CD4-positive, alpha-beta T cell treated with Interleukin-6 at 100 ng/mL for 8 hours (primary cell): ENCODE measurements at regions not wholly inside any gene's neighbourhood (a gene's known extent, or its start where the extent isn't known, plus 50 kb on each side); places are given as distances from the start of the nearest gene placed in this dataset.
"Not testable (repeated sequence)": the region's sequence is repeated elsewhere in the genome, so short reads cannot be mapped to it uniquely, and the experiment has no call there.

Experiments
- DNase-seq: peaks from one replicate; pipeline ENCODE4 v3.0.0-alpha.2; 2020; ENCODE audit warnings: mixed read lengths, low spot score

DNA sequence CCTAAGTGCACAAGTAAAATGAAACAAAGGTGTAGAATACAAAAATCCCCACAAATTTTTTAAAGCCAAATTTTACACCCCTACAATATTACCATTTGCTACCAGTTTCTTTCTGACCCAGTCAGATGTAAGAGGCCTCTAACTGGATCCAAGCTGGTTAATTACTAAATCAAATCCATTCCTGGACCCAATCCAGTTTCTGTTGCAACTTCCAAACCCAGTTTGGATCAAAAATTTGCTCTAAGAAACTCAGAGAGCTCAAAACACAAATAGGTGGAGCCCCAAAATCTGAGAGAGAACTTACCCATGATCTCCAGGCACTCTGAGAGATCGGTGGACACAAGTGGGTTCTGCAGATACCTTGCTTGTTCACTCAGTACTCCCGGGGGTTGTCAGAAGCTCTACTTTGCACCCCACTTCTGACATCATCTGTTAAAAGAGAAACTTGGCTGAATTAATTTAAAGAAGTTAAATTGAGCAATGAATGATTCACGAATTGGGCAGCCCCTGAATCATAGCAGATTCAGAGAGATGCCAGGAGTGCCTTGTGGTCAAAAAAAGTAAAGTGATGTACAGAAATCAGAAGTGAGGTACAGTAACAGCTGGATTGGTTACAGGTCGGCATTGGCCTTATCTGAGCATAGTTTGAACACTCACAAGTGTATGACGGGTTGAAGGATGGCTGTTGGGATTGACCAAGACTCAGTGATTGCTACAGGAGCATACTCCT, 448.0 kb downstream of the KCNT2 start:
- DNase-seq = no peak

DNA sequence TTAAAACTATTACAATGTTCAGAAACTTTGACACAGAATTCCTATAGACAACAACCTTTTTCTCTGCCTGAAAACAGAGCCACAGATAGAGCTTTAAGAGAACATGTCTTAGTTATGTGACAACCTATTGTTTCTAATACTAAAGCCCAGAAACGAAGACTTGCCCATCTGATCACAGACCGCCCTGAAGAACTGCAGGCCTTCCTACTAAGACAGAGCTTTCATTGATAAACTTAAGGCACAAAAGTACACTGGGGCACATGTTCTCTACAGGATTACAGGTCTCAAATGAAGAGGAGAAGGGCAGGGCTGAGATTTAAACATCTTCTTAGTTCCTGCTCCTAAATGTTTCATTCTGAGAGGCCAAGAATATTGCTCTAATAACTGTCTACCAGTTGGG, 452.7 kb downstream of the KCNT2 start:
- DNase-seq = no peak

DNA sequence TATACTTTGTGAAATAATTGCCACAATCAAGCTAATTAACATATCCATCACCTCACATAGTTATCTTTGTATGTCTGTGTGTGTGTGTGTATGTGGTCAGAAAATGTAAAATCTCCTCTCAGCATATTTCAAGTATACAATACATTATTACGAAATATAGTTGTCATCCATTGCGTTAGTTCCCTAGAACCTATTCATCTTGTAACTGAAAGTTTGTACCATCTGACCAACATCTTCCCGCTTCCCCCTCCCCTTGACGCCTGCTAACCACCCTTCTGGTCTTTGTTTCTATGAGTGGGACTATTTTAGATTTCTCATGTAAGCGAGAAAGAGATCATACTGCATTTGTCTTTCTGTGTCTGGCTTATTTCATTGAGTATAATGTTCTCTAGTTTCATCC, 455.3 kb downstream of the KCNT2 start:
- no peak for DNase-seq

DNA sequence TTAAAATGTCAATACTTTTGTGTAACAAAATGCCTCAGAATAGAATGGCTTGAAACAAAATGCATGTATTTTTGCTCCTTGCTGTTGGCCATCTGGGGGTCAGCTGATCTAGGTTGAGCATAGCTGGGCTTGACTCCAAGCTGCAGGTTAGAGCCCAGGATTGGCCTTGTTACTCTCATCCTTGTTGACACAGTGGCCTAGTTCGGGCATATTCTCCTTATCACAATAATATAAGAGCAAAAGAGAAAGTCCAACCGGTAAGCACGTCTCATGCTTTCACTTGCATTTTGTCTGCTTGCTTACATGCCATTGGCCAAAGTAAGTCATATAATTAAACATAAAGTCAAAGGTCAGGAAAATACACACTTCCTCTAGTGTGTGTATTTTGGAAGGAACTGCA, 456.2 kb downstream of the KCNT2 start:
- DNase-seq = no peak

DNA sequence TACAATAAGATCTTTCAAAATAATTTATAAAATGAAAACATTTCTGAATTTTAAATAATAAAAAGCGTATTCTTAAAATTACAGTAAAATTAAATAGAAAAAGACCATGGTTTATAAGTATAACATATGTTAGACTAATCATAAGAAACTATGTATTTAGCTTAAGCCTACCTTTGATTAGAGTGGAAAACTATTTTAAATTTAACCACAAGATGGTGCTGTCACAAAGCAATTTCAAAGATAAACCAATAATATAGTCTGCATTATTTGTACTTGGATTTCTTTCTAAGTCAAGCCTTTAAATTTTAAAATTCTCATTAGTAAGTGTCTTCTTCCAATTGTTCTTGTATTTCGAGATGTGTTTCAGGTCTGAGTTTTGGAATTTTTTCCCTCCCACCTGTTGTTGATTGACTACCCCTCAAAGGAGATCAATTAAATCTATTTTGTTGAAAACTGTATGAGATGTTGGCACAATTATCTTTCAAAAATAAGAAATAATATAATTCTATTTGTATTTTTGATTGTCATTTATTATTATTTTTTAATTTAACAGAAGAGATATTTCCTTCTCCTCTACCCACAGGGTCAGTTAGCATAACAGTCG, 459.8 kb downstream of the KCNT2 start:
- no peak for DNase-seq

DNA sequence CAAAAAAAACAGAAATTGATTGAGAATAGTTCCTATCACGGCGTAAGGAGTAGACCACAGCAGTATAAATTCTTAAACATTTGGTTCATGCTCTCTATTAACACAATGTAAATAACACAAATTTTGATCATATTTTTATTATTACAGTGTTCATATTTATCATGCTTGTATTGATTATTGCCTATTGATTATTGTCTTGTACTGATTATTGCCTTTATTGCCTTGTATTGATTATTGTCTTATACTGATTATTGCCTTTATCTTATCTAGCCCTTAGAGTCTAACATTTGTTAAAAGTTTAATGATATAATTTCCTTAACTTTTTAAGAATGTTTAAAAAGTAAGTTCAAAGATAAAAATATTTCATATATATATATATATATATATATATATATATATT, 460.7 kb downstream of the KCNT2 start:
- DNase-seq = no peak

DNA sequence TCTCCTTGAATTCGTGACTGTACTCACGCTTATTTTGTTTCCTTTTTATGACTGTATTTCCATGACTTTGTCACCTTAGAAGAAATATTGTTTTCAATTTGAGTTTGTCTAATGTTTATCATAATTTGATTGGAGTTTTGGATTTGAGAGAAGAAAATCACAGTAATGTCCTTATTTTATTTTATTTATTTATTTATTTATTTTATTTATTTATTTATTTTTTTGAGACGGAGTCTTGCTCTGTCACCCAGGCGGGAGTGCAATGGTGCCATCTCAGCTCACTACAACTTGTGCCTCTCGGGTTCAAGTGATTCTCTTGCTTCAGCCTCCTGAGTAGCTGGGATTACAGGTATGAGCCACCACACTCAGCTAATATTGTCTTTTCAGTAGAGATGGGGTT, 463.1 kb downstream of the KCNT2 start:
- DNase-seq = not testable (repeated sequence)

DNA sequence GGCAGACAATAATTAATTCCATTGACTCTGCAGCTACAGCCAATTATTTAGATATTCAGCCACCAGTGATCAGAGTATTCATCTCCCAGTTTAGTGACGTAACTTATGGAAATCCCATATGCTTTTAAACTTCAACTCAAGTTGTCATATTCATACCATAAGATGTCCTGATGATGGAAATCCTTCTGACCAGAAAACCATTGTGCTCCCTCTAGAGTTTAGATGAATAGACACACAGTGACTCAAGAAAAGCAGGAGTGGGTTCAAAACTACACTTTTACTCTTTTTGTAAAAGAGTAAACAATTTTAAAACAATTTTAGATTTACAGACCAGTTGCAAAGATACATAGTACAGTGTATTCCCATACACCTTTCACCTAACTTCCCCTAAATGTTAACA, 463.7 kb downstream of the KCNT2 start:
- DNase-seq = no peak

DNA sequence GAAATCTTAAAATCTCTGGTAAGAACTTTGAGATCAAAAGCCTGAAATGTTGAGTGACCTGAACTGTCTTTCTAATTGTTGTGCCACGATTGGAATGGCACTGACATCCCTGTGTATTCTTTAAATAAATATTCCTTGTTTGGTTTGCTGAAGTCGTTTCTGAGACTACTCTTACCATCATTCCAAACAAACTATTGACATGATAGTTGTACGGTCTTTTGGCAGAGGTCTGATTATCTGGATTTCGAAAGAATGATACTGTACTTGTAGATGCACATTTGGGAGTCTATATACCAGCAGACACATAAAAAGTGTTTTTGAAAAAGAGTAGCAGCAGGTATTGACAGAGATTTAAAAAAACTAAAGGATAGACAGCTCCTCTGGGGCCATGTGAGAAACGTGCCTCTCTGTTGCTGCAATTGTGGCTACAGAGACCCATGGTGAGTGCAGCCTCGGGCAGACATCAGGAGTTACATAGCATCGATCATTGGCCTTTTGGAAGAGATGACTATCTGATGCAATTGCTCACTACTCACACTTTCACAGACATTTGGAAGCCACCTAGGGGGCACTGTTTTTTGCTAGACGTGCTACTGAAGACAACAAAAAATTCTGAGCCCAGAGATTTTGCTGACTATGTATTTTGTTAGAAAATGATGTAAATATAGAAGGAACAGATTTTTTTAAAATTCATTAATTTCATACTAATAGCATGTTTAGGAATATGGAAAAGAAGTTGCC, 464.5 kb downstream of the KCNT2 start:
- no peak for DNase-seq

DNA sequence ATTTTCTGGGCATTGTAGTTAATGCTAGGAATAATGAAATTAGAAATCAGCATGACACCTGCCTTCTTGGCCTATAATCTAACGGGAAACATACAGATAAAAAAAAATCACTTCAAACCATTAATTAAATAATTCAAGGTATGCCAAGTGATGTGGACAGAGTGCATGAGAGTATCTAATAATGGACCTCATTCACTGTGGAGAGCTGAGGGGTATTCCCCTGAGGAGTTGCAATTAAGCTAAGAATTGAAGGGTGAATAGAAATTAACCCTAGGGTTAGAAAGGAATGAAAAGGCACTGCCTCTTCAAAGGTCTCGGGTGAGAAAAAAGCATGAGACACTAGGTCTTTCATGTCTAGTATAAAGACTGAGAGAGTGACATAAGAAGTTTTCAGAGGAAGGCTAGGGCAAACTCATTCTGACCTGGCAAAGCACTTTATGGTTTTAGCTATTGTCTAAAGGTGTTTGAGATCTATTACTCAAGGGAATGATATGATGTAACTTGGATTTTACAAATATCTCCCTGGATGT, 466.1 kb downstream of the KCNT2 start:
- DNase-seq = no peak

DNA sequence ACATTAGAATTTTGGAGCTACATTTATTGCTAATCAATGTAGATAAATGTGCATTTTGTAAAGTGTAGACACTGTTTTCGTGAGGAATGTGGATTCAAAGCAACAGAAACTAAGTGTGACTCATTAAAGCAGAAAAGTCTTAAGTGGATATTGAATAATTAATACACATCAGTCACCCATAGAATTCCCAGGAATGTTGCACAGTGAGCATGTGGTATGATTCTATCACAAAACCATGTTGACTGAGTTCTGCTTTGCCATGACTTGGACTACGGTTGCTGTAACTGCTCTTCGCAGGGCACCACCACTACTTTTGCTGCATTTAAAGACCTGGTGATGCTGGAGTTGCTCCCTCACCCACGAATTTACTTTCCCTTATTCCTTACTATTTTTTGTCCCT, 471.8 kb downstream of the KCNT2 start:
- DNase-seq = no peak

DNA sequence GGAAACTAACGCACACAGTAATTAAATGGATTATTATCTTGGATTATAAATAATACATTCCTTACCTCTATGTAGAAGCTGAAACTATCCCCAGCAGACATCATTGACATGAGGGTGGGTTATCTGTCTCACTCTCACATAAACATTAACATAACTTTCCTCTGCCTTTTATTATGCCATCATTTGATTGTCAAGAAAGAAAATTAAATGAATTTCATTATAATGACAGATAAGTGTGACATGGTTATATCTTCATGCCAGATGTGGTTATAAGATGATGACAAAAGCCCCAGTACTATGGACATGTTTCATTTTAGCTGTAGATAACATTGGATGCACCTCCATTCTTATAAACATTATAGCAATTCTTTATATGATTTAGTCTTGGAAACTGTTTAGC, 476.5 kb downstream of the KCNT2 start:
- DNase-seq = no peak

DNA sequence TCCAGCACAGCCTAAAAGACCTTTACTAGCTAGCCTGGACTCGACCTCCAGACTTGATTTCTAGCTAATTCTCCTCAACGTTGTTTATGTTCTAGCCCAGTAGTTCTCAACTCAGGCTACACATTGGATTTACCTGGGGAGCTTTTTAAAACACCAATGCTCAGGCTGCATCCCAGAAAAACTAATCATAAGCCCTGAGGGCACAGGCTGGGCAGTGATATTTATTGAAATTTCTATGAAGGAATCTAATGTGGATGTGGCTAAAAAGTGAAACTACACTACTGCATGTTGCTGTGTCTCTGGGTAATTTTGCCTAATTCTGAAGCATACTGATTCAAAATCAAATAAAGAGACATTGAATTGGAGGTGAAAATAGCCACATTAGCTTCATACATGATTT, 479.4 kb downstream of the KCNT2 start:
- no peak for DNase-seq

DNA sequence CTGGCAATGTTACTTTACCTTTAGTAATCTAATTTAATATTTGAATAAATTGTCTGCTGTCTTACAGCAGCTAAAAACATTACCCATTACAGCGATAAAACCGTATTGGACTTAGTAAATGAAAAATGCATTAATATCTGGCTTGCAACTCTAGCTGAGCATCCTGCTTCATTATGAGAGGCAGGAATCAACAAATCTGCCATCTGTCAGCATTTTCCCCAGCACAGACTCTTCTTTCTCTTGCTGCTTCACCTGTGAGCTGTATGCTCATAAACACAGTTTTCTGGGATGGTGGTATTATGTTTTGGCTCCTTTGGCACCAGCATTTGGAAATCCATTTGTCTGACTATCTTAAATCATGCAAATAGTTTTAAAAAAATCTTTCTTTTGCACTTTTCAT, 487.1 kb downstream of the KCNT2 start:
- DNase-seq = no peak

DNA sequence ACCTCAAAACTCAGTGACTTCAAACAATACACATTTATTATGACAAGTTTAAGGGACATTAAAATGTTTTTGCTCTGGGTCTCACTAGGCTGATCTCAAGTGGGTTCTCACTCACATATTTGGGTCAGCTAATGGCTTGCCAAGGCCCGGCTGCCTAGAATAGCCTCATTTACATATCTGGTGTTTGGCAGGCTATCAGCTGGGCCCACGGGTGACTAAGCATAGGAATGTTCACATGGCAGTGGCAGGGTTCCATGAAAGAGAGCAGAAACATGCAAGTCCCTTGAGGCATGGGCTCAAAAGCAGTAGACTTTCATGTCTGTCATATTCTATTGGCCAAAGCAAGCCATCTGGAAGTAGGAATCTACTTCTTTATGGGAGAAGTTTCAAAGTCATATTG, 492.6 kb downstream of the KCNT2 start:
- no peak for DNase-seq

DNA sequence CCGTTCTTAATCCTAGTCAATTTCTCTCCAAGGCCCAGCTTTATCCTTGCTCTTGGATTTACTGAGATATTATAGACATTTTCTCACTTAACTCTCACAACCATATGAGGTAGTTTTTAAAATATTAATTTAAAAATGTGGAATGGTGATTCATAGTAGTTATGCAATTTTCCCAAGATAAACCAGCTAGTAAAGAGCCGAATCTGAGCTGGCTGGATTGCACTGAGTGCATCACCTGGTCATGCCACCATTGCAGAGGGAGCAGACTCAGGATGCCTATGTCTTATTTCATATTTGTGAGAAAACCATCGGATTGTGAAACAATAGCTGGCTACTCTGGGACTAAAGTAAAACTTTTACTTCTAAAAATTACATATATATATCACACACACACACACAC, 494.0 kb downstream of the KCNT2 start:
- no peak for DNase-seq

DNA sequence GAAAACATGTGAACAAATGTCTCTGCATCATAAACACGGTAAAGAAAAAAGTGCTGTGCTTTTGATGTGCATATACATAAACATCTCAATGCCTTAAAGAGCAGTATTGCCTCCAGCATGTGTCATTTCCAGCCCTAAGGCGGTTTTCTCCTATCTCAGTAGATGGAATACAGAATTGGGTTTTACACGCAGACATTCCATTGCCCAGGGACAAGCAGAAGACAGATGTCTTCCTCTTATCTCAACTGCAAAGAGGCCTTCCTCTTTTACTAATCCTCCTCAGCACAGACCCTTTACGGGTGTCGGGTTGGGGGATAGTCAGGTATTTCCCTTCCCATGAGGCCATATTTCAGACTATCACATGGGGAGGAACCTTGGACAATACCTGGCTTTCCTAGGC, 499.2 kb downstream of the KCNT2 start:
- not testable (repeated sequence) for DNase-seq

DNA sequence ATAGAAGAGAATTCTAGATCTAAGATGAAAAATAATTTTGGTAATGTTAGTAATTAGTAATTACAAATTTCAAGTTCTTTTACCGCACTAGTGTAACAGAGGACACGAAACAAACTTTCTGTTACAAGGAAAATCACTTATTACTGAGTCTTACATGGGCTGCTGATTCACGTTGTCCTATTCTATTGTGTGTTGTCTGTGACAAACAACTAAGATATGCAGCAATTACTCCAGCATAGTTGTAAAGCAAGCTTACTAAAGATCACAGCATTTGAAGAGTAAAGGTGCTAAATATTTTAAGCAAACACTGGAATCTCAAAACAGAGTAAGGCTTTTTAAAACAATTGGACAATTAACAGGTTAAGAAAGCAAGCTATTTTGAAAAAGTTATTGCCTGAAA, 502.3 kb downstream of the KCNT2 start:
- no peak for DNase-seq

DNA sequence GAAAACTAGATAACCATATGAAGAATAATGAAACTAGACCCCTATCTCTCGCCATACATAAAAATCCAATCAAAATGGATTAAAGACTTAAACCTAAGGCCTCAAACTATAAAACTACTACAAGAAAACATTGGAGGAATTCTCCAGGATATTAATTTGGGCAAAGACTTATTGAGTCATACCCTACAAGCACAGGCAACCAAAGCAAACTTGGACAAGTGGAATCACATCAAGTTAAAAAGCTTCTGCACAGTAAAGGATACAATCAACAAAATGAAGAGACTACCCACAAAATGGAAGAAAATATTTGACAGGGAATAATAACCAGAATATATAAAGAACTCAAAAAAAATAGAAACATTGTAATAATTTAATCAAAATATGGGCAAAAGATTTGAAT, 505.4 kb downstream of the KCNT2 start:
- DNase-seq = no peak

DNA sequence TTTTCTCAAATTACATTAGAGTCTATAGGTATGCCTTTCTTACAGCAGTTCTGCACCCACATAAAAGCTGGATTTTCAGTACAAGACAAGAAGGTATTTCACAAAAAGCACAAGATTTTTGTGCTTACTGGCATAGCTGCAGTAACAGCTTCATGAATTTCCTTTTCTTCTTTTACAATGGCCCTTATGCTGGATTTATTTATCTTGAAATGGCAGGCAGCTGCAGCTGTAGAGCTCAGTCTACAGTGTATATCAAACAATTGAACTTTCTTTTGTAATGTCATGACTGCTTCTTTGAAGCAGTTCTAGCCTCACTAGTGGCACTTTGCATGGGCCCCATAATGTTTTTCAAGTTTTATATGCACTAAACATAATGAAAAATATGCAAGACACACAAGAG, 510.2 kb downstream of the KCNT2 start:
- DNase-seq = no peak

DNA sequence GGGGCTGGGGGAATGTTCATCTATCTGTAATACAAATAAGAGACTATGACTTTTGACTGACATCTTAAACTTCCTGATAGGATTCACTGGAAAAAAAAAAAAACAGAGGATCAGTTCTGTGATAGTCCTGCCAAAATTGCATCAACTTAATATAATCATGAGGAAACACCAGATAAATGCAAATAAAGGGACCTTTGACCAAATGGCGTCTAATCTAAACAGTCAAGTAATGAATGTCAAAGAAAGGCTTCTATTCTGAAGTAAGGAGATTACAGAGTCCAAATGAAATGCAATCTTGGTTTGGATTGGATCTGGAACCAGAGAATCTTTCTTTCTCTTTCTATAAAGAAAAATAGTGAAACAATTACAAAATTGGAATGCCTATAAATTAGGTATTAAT, 513.4 kb downstream of the KCNT2 start:
- DNase-seq = no peak

DNA sequence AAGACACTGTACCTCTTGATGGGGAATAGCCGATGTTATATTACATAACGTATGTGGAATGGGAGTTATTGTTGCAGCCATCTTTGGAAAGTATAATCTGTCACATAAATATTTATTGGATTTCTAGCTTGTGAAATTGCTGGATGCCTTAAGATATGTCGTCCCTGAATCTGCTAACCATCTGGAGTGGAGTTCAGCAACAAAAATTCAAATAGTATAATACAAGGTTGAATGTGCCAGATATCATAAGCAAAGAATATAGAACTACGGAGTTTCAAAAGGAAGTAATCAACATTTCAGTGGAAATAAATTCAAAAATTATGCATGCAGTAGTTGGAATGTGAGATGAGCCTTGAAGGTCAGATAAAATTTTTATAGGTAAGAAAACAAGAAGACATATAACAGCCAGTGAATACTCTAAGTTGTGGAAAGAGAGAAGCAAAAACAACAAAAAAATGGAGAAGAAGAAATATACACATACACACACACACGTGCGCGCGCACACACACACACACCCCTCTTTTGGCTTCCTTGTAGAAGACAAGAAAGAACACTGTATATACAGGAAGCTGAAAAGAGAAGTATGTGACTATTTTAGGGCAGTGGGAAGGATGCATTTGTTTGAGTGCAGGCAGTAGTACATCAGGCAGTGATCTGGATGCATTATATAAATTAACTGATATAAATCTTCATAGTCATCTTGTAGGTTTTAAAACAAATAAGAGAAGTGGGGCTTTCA, 516.7 kb downstream of the KCNT2 start:
- DNase-seq = no peak

DNA sequence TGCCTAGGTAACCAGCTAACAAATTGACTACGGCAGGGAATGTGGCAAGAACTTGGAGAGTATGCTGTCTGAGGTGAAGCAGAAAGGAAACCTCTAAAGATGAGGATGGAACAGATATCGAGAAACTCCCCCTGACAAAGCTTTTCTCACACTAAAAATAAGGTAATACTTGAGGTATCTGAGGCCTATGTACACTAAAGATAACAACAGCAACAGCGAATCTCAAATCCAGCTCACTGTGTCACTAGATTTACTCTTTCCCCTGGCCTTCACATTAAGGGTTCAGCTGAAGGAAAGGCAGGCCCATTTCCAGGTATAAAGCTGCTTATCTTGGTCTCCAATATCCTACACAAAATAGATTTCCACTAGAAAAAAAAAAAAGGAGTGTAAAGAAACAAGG, 518.0 kb downstream of the KCNT2 start:
- DNase-seq = no peak
